IMR-90 (cell line): ENCODE measurements at regions not wholly inside any gene's neighbourhood (a gene's known extent, or its start where the extent isn't known, plus 50 kb on each side); places are given as distances from the start of the nearest gene placed in this dataset.

Source experiments
- CEBPB ChIP-seq: IDR thresholded peaks from 2 replicates; pipeline ENCODE4 v1.6.1; 2012; ENCODE audit warnings: low read depth, low read length, improper control_type of control experiment
- CTCF ChIP-seq: conservative IDR thresholded peaks from 2 replicates; pipeline ENCODE4 v1.5.1; 2012; ENCODE audit warnings: mild to moderate bottlenecking, low read depth, low read length, improper control_type of control experiment
- MXI1 ChIP-seq: IDR thresholded peaks from 2 replicates; pipeline ENCODE4 v1.6.1; 2012; ENCODE audit warnings: low read depth, mild to moderate bottlenecking, low read length, moderate library complexity, borderline replicate concordance
- NFE2L2 ChIP-seq: fragments of 150-350 bp; IDR thresholded peaks from 2 replicates; pipeline ENCODE4 v1.6.1; 2016; ENCODE audit warnings: low read depth, mild to moderate bottlenecking, low read length
- POLR2A ChIP-seq: IDR thresholded peaks from 2 replicates; pipeline ENCODE4 v1.6.1; 2012; ENCODE audit warnings: mild to moderate bottlenecking, low read depth, low read length
- RAD21 ChIP-seq: IDR thresholded peaks from 2 replicates; pipeline ENCODE4 v1.6.1; 2012; ENCODE audit warnings: low read length, improper control_type of control experiment

- TF ChIP-seq POLR2A: no peak
- TF ChIP-seq NFE2L2: no peak
- no peak for TF ChIP-seq CTCF
- TF ChIP-seq RAD21: no peak
- TF ChIP-seq CEBPB: no peak
- TF ChIP-seq MXI1: no peak
Measured at GRCh38 chr2:45166229-45166890, 157.1 kb upstream of the SIX2 start.
